ENCODE measurements at regions not wholly inside any gene's neighbourhood (a gene's known extent, or its start where the extent isn't known, plus 50 kb on each side); places are given as distances from the start of the nearest gene placed in this dataset.

- H2AK5ac ChIP-seq (ENCODE audit: low read depth, low read length), result peak overlapping the region; percentile 36; the same call in 1 of the 2 replicates
- H3K27me3 ChIP-seq (ENCODE audit: control insufficient read depth, insufficient read depth, low read length), result no peaks in the 10 kb centered on the region
- POLR2A ChIA-PET (ENCODE audit: unreplicated experiment), result no interaction called here
- H2BK120ac ChIP-seq (ENCODE audit: low read depth, low read length), result peak overlapping the region; percentile 96
- ATAC-seq (ENCODE audit: low read depth) (peak; percentile 43; the same call in 1 of the 2 replicates), DNase-seq (peak; percentile 16)
- BruUV-seq (replicated peaks), result no TSS peak
- H3K4me3 ChIP-seq (ENCODE audit: insufficient read depth, low read depth, low read length), result no peak overlapping the region
- peak overlapping the region; percentile 53; the same call in 1 of the 2 replicates for H4K91ac ChIP-seq (ENCODE audit: insufficient read depth, low read depth, low read length)
- H3K9me1 ChIP-seq (ENCODE audit: insufficient read depth, low read length), result 0 out of 2 replicates have a peak, but pooled peaks cover 3% of the 10 kb centered on the region
- peak overlapping the region; percentile 88 for H3K4ac ChIP-seq (ENCODE audit: low read depth, low read length)
- in situ Hi-C loops (cut with MboI; ENCODE audit: low sequenced_read_pairs), result no loop called here
- no CpG with 5 or more reads among the region's 2 CpGs for WGBS, 2 experiments (ENCODE audit: extremely low coverage in 2 of 2, insufficient read length in 1 of 2)
- H3K4me2 ChIP-seq (ENCODE audit: low read depth, low read length), result peak overlapping the region; percentile 31
- H2BK5ac ChIP-seq (ENCODE audit: low read depth, low read length, poor library complexity, severe bottlenecking), result peak overlapping the region; percentile 88
- peak overlapping the region; percentile 90 for H3K14ac ChIP-seq (replicated peaks; ENCODE audit: low read depth, low read length)
- H4K8ac ChIP-seq (ENCODE audit: low read depth in 2 of 2, low read length in 2 of 2), result peak overlapping the region; percentile 34 to 87; a peak in 3 of 4 replicates
- H3K9me3 ChIP-seq (ENCODE audit: control insufficient read depth, insufficient read depth, low read length), result no peaks in the 10 kb centered on the region
- no peaks in the 10 kb centered on the region for H3K79me1 ChIP-seq (ENCODE audit: low read depth in 1 of 2, low read length in 2 of 2)
- no peaks in the 10 kb centered on the region; the same call in 1 of the 2 replicates for H3K36me3 ChIP-seq (ENCODE audit: control insufficient read depth, insufficient read depth, low read length)
- intact Hi-C loops (cut with micrococcal nuclease), result no loop called here
- no peaks in the 10 kb centered on the region for H4K20me1 ChIP-seq (ENCODE audit: insufficient read depth, low read length)
- H2AFZ ChIP-seq (replicated peaks; ENCODE audit: low read length, poor library complexity), result peak overlapping the region; percentile 76
- H3K56ac ChIP-seq (ENCODE audit: extremely low read depth, insufficient read depth, low read length), result peak overlapping the region; percentile 57; the same call in 1 of the 2 replicates
- H3K9ac ChIP-seq (ENCODE audit: low read depth, low read length), result no peak overlapping the region; the same call in 1 of the 2 replicates
- peak overlapping the region; percentile 51; the same call in 1 of the 3 replicates for H2BK15ac ChIP-seq (ENCODE audit: low read depth, low read length)
- H2BK20ac ChIP-seq (ENCODE audit: low read depth, low read length), result peak overlapping the region; percentile 67
- H3K4me1 ChIP-seq (ENCODE audit: control insufficient read depth, insufficient read depth, low read length), result peaks cover 10% of the 10 kb centered on the region
- CTCF ChIA-PET, result no interaction called here
- peak overlapping the region; percentile 55 for H3K27ac ChIP-seq (ENCODE audit: insufficient read depth, low read length)
- dilution Hi-C loops (cut with HindIII; ENCODE audit: low sequenced_read_pairs, unreplicated experiment), result no loop called here
- peak overlapping the region; percentile 80; the same call in 1 of the 2 replicates for H3K18ac ChIP-seq (ENCODE audit: low read depth, low read length)
- H4K5ac ChIP-seq (ENCODE audit: low read depth, low read length), result peak overlapping the region; percentile 65
- H2AK9ac ChIP-seq (replicated peaks; ENCODE audit: low read depth, low read length, poor library complexity), result no peak overlapping the region
- peak overlapping the region; percentile 89 for H3K23ac ChIP-seq (ENCODE audit: low read depth, low read length)
- TF ChIP-seq MAFK (IDR thresholded peaks at IDR 0.05; ENCODE audit: low read depth, low read length), result no peak
- TF ChIP-seq USF2 (IDR thresholded peaks at IDR 0.05; ENCODE audit: low read depth, low read length), result no peak
- no peak for TF ChIP-seq RAD21 (IDR thresholded peaks at IDR 0.05; ENCODE audit: low read length)
- no peak for TF ChIP-seq CEBPB (IDR thresholded peaks at IDR 0.05; ENCODE audit: low read depth, low read length)
- no peak for TF ChIP-seq RCOR1 (IDR thresholded peaks at IDR 0.05; ENCODE audit: insufficient replicate concordance, low read length)
- TF ChIP-seq BHLHE40 (IDR thresholded peaks at IDR 0.05; ENCODE audit: low read depth, low read length), result no peak
- no peak for TF ChIP-seq MXI1 (IDR thresholded peaks at IDR 0.05; ENCODE audit: borderline replicate concordance, low read depth, low read length)
- TF ChIP-seq POLR2A (IDR thresholded peaks at IDR 0.05; ENCODE audit: low read depth, low read length), result no peak
- no peak for TF ChIP-seq ELK1 (IDR thresholded peaks at IDR 0.05; ENCODE audit: borderline replicate concordance, low read depth, low read length)
- TF ChIP-seq SMC3 (IDR thresholded peaks at IDR 0.05; ENCODE audit: low read depth, low read length), result no peak
- TF ChIP-seq NFE2L2 (IDR thresholded peaks at IDR 0.05; ENCODE audit: low read depth, low read length), result no peak
- TF ChIP-seq RFX5 (IDR thresholded peaks at IDR 0.05; ENCODE audit: low read depth, low read length), result no peak
- TF ChIP-seq FOS (IDR thresholded peaks at IDR 0.05; ENCODE audit: low read depth, low read length), result no peak
- TF ChIP-seq CHD1 (IDR thresholded peaks at IDR 0.05; ENCODE audit: low read depth, low read length), result no peak
- TF ChIP-seq CTCF (conservative IDR thresholded peaks at IDR 0.05; ENCODE audit: low read depth, low read length), result no peak
- no peak for TF ChIP-seq MAZ (IDR thresholded peaks at IDR 0.05; ENCODE audit: borderline replicate concordance, low read depth, low read length)
Measured at GRCh38 chr6:22029171-22029570, 267.7 kb downstream of the PRL start.
